HL-60 (cell line): ENCODE measurements at regions not wholly inside any gene's neighbourhood (a gene's known extent, or its start where the extent isn't known, plus 50 kb on each side); places are given as distances from the start of the nearest gene placed in this dataset.

Experiments used
- DNase-seq, 2 experiments: peaks; one replicate each; pipeline ENCODE4 v3.0.0-alpha.2; 2010 to 2020; ENCODE audit warnings: low read depth in 1 of 2, low spot score in 1 of 2
- H3K27ac ChIP-seq: fragments of 250-450 bp; sonication (Bioruptor Pico); replicated peaks from 2 replicates; pipeline ENCODE4 v1.5.1; 2020; ENCODE audit warnings: mild to moderate bottlenecking, moderate library complexity
- H3K27me3 ChIP-seq: fragments of 250-450 bp; sonication (Bioruptor Pico); 2 replicates; pipeline ENCODE4 v1.5.1; 2021; ENCODE audit warnings: mild to moderate bottlenecking, moderate library complexity; ENCODE audit not compliant: insufficient read depth, poor library complexity, severe bottlenecking
- H3K4me3 ChIP-seq: replicated peaks from 2 replicates; pipeline ENCODE4 v1.5.1; 2011; ENCODE audit warnings: mild to moderate bottlenecking, control low read depth, low read length; ENCODE audit not compliant: insufficient read depth
- GABPA ChIP-seq: IDR thresholded peaks from 2 replicates; pipeline ENCODE4 v1.6.1; 2012; ENCODE audit warnings: low read depth
- POLR2AphosphoS5 ChIP-seq: IDR thresholded peaks from 2 replicates; pipeline ENCODE4 v1.6.1; 2012; ENCODE audit warnings: low read depth
- SPI1 ChIP-seq: IDR thresholded peaks from 2 replicates; pipeline ENCODE4 v1.6.1; 2012; ENCODE audit warnings: low read depth, mild to moderate bottlenecking, borderline replicate concordance
- TF ChIP-seq, protein P1 (sequence below): IDR thresholded peaks from 2 replicates; pipeline ENCODE4 v1.6.1; 2012; ENCODE audit warnings: low read depth; ENCODE audit not compliant: insufficient replicate concordance
- TF ChIP-seq, protein P2 (sequence below): IDR thresholded peaks from one replicate; pipeline ENCODE4 v1.5.1; 2011; ENCODE audit warnings: low read length, control low read depth, inconsistent platforms; ENCODE audit not compliant: insufficient read depth

DNA sequence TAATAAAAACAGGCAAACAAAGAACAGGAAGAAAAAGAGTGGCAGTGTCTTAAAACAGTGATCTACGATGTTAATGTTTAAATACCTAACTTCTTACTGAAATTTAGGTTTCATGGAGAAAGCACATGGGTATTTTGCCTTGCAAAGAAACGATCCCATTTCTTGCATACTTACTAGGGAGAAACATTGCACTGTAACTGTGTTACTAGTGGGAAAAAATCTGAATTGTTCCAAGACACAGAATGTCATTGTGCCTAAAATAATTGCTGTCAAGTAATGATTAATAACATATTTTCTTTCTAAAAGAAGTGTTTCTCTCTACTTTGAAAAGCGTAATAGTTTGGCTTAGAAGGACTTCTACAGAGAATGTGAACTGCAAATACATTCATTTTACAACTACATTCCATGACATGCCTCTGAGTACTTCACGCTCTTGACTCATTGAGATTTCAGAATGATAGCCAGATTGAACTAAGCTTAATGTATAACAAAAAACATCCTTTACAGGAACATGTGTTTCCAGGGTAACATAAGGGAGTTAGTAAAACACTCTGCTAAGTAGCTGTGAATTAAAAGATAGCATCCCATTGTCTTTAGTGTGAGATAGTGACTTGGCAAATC is 256.2 kb upstream of the CPNE8 start:
- no peak overlapping the region for H3K4me3 ChIP-seq
- TF ChIP-seq, protein P1, sequence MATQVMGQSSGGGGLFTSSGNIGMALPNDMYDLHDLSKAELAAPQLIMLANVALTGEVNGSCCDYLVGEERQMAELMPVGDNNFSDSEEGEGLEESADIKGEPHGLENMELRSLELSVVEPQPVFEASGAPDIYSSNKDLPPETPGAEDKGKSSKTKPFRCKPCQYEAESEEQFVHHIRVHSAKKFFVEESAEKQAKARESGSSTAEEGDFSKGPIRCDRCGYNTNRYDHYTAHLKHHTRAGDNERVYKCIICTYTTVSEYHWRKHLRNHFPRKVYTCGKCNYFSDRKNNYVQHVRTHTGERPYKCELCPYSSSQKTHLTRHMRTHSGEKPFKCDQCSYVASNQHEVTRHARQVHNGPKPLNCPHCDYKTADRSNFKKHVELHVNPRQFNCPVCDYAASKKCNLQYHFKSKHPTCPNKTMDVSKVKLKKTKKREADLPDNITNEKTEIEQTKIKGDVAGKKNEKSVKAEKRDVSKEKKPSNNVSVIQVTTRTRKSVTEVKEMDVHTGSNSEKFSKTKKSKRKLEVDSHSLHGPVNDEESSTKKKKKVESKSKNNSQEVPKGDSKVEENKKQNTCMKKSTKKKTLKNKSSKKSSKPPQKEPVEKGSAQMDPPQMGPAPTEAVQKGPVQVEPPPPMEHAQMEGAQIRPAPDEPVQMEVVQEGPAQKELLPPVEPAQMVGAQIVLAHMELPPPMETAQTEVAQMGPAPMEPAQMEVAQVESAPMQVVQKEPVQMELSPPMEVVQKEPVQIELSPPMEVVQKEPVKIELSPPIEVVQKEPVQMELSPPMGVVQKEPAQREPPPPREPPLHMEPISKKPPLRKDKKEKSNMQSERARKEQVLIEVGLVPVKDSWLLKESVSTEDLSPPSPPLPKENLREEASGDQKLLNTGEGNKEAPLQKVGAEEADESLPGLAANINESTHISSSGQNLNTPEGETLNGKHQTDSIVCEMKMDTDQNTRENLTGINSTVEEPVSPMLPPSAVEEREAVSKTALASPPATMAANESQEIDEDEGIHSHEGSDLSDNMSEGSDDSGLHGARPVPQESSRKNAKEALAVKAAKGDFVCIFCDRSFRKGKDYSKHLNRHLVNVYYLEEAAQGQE, result no peak
- TF ChIP-seq GABPA, result no peak
- TF ChIP-seq SPI1, result no peak
- TF ChIP-seq, protein P2, sequence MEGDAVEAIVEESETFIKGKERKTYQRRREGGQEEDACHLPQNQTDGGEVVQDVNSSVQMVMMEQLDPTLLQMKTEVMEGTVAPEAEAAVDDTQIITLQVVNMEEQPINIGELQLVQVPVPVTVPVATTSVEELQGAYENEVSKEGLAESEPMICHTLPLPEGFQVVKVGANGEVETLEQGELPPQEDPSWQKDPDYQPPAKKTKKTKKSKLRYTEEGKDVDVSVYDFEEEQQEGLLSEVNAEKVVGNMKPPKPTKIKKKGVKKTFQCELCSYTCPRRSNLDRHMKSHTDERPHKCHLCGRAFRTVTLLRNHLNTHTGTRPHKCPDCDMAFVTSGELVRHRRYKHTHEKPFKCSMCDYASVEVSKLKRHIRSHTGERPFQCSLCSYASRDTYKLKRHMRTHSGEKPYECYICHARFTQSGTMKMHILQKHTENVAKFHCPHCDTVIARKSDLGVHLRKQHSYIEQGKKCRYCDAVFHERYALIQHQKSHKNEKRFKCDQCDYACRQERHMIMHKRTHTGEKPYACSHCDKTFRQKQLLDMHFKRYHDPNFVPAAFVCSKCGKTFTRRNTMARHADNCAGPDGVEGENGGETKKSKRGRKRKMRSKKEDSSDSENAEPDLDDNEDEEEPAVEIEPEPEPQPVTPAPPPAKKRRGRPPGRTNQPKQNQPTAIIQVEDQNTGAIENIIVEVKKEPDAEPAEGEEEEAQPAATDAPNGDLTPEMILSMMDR, result no peak
- TF ChIP-seq POLR2AphosphoS5, result no peak
- H3K27ac ChIP-seq, result no peak overlapping the region
- no peak for DNase-seq
- no peaks in the 10 kb centered on the region for H3K27me3 ChIP-seq

DNA sequence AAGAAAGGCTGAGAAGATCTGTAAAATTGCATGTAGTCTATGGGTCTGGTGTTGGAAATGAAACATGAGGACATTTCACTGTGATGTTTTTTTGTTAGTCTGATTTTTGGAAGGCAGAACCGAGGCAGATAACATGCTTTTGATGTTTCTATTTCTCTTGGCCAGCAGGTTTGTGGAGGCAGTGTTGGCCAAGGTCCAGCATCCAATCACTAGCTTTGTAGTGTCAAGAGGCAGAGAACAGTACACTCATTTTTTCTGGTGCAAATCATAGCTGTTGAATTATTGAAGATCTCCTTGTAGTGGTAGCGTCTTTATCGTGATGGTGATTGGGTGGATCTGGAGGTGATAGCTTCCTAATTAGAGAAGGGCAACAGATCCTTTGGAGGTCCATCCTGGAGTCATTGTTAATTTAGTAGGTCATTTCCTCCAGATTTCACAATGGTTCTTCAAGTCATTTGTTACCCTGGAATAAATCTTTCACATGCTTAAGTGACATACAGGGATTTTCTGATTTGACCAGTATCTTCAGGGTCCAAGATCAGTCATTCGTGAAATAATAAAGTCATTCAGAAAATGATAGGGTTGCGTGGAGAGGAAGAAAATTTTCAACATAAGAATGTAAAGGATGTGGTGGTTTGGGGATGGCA is 252.4 kb upstream of the CPNE8 start:
- no peaks in the 10 kb centered on the region for H3K27me3 ChIP-seq
- H3K27ac ChIP-seq, result no peak overlapping the region
- no peak for DNase-seq
- TF ChIP-seq, protein P2, result no peak
- TF ChIP-seq POLR2AphosphoS5 (no peak), SPI1 (no peak), GABPA (no peak)
- TF ChIP-seq, protein P1, result no peak
- no peak overlapping the region for H3K4me3 ChIP-seq

DNA sequence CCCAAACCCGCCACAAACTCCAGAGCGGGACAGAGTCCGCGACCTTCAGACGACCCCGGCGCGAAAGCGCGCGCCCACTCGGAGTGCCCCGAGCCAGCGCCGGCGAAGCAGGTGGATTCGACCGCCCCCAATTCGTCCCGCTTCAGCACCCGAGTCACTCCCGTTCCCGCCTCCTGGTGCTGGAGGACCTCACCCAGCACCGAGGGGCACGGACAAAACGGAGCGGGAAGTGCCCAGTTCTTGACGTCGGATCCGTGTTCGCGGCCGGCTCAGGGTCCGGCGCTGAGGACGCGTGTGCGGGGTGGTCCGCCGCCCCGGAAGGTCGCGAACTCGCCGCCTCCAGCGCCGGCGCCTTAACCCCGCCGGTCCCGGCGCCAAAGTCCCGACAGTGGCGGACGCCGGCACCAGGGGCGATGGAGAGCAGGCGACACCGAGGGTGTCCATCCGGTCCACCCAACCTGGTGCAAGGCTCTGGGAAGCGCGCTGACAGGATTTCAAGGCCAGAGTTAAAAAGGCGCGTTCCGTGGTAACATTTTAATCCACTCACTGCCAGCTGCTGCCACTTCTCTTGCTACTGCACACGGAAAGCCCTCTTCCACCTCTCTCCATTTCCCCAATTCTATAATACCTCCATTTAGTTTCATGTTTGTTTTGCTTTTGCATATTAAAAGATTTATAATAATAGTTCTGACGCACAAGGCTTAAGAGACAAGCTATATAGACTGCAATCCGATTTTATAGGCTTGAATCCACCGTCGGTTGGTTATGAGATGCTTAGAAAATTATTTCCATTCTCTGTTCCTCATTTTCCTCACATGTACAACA is 240.0 kb upstream of the CPNE8 start:
- no peaks in the 10 kb centered on the region for H3K27me3 ChIP-seq
- TF ChIP-seq POLR2AphosphoS5 (no peak), SPI1 (no peak), GABPA (no peak)
- TF ChIP-seq, protein P2, result no peak
- TF ChIP-seq, protein P1, result no peak
- H3K27ac ChIP-seq, result no peak overlapping the region
- no peak for DNase-seq
- H3K4me3 ChIP-seq, result no peak overlapping the region
